HepG2 (cell line): ENCODE measurements at regions not wholly inside any gene's neighbourhood (a gene's known extent, or its start where the extent isn't known, plus 50 kb on each side); places are given as distances from the start of the nearest gene placed in this dataset.

Experiments used
- AKNA ChIP-seq: sonication (generic); formaldehyde crosslinking; IDR thresholded peaks from 2 replicates; pipeline ENCODE4 v1.4.0; 2020; ENCODE audit warnings: missing genetic modification reagents, borderline replicate concordance
- CENPX ChIP-seq: sonication (generic); formaldehyde crosslinking; IDR thresholded peaks from 2 replicates; pipeline ENCODE4 v1.9.0; 2021; ENCODE audit warnings: mild to moderate bottlenecking, missing genetic modification reagents, moderate library complexity
- CHD2 ChIP-seq: IDR thresholded peaks from 2 replicates; pipeline ENCODE4 v1.6.1; 2011; ENCODE audit warnings: low read depth, low read length, improper control_type of control experiment
- ELF3 ChIP-seq: IDR thresholded peaks from 2 replicates; pipeline ENCODE4 v1.6.1; 2016; ENCODE audit warnings: missing genetic modification reagents, missing compliant biosample characterization
- EP300 ChIP-seq, 3 experiments: sonication (generic) in 1 of 3; formaldehyde crosslinking in 1 of 3; IDR thresholded peaks; 2 replicates each; pipeline versions ENCODE4 v1.5.1 to v1.6.1; 2011 to 2020; ENCODE audit warnings: low read depth in 2 of 3, low read length in 2 of 3, borderline replicate concordance in 1 of 3, improper control_type of control experiment in 1 of 3, mild to moderate bottlenecking in 1 of 3, missing genetic modification reagents in 1 of 3, moderate library complexity in 1 of 3
- HNRNPL ChIP-seq: fragments of 200-400 bp; formaldehyde crosslinking; IDR thresholded peaks from 2 replicates; pipeline ENCODE4 v1.6.1; 2017; ENCODE audit warnings: mild to moderate bottlenecking, low read depth, low read length
- MEIS2 ChIP-seq: sonication (generic); formaldehyde crosslinking; IDR thresholded peaks from 2 replicates; pipeline ENCODE4 v1.9.0; 2021; ENCODE audit warnings: mild to moderate bottlenecking, missing genetic modification reagents
- MTA1 ChIP-seq: sonication (generic); formaldehyde crosslinking; IDR thresholded peaks from 2 replicates; pipeline ENCODE4 v1.4.0; 2020; ENCODE audit warnings: missing genetic modification reagents, mild to moderate bottlenecking, borderline replicate concordance
- NCOA1 ChIP-seq: sonication (generic); formaldehyde crosslinking; IDR thresholded peaks from 2 replicates; pipeline ENCODE4 v1.9.0; 2021; ENCODE audit warnings: missing genetic modification reagents
- NCOA5 ChIP-seq: sonication (generic); formaldehyde crosslinking; IDR thresholded peaks from 2 replicates; pipeline ENCODE4 v1.4.0; 2020; ENCODE audit warnings: missing genetic modification reagents
- RFXAP ChIP-seq: sonication (generic); formaldehyde crosslinking; IDR thresholded peaks from 2 replicates; pipeline ENCODE4 v1.4.0; 2020; ENCODE audit warnings: missing genetic modification reagents, borderline replicate concordance
- ZNF430 ChIP-seq: sonication (generic); formaldehyde crosslinking; IDR thresholded peaks from 2 replicates; pipeline ENCODE4 v1.9.0; 2021; ENCODE audit warnings: mild to moderate bottlenecking, missing genetic modification reagents
- ZNF501 ChIP-seq: sonication (generic); formaldehyde crosslinking; IDR thresholded peaks from 2 replicates; pipeline ENCODE4 v1.5.1; 2020; ENCODE audit warnings: mild to moderate bottlenecking, moderate library complexity, missing genetic modification reagents
- ZNF768 ChIP-seq: sonication (generic); formaldehyde crosslinking; IDR thresholded peaks from 2 replicates; pipeline ENCODE4 v1.4.0; 2020; ENCODE audit warnings: missing genetic modification reagents
- ZNF773 ChIP-seq: sonication (generic); formaldehyde crosslinking; IDR thresholded peaks from 2 replicates; pipeline ENCODE4 v1.4.0; 2020; ENCODE audit warnings: missing genetic modification reagents, borderline replicate concordance
- ZNF775 ChIP-seq: sonication (generic); formaldehyde crosslinking; IDR thresholded peaks from 2 replicates; pipeline ENCODE4 v1.4.0; 2020; ENCODE audit warnings: missing genetic modification reagents, mild to moderate bottlenecking, moderate library complexity, borderline replicate concordance
- ZNF83 ChIP-seq: sonication (generic); formaldehyde crosslinking; IDR thresholded peaks from 2 replicates; pipeline ENCODE4 v1.4.0; 2020; ENCODE audit warnings: missing genetic modification reagents, mild to moderate bottlenecking, borderline replicate concordance
- ZZZ3 ChIP-seq: sonication (generic); formaldehyde crosslinking; IDR thresholded peaks from 2 replicates; pipeline ENCODE4 v1.4.0; 2020; ENCODE audit warnings: missing genetic modification reagents, mild to moderate bottlenecking, borderline replicate concordance
- TF ChIP-seq, protein P1 (sequence below): sonication (generic); formaldehyde crosslinking; IDR thresholded peaks from 2 replicates; pipeline ENCODE4 v1.4.0; 2020; ENCODE audit warnings: missing genetic modification reagents
- TF ChIP-seq, protein P2 (sequence below): sonication (generic); formaldehyde crosslinking; IDR thresholded peaks from 2 replicates; pipeline ENCODE4 v1.5.0; 2020; ENCODE audit warnings: missing genetic modification reagents, mild to moderate bottlenecking, borderline replicate concordance
- TF ChIP-seq, protein P3 (sequence below): sonication (generic); formaldehyde crosslinking; IDR thresholded peaks from 2 replicates; pipeline ENCODE4 v1.4.0; 2020; ENCODE audit warnings: missing genetic modification reagents, low read depth, mild to moderate bottlenecking, borderline replicate concordance
- TF ChIP-seq, protein P4 (sequence below): IDR thresholded peaks from 2 replicates; pipeline ENCODE4 v1.6.1; 2016; ENCODE audit warnings: control low read depth

GRCh38 chr2:41894563-41895333 is 153.1 kb upstream of the PKDCC start (continued):
- TF ChIP-seq, protein P1, sequence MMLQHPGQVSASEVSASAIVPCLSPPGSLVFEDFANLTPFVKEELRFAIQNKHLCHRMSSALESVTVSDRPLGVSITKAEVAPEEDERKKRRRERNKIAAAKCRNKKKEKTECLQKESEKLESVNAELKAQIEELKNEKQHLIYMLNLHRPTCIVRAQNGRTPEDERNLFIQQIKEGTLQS (CRISPR knock-in tag) = no peak
- TF ChIP-seq ZZZ3 (CRISPR knock-in tag) (no peak), ZNF501 (no peak; the same call in 1 of the 2 replicates), ELF3 (no peak), ZNF773 (CRISPR knock-in tag) (no peak), AKNA (CRISPR knock-in tag) (no peak), ZNF430 (CRISPR knock-in tag) (no peak), ZNF83 (CRISPR knock-in tag) (no peak), NCOA5 (CRISPR knock-in tag) (no peak), ZNF768 (no peak), MEIS2 (CRISPR knock-in tag) (peak; percentile 72; the same call in 1 of the 2 replicates), CHD2 (no peak), CENPX (CRISPR knock-in tag) (no peak), MTA1 (no peak), ZNF775 (no peak), NCOA1 (CRISPR knock-in tag) (no peak), HNRNPL (no peak), RFXAP (CRISPR knock-in tag) (no peak), EP300 (IDR thresholded peaks at IDR 0.05; ENCODE audit: low read depth in 2 of 2, low read length in 2 of 2) (peak; percentile 64 to 84), EP300 (CRISPR knock-in tag; IDR thresholded peaks at IDR 0.05; ENCODE audit: borderline replicate concordance) (no peak)
- TF ChIP-seq, protein P2, sequence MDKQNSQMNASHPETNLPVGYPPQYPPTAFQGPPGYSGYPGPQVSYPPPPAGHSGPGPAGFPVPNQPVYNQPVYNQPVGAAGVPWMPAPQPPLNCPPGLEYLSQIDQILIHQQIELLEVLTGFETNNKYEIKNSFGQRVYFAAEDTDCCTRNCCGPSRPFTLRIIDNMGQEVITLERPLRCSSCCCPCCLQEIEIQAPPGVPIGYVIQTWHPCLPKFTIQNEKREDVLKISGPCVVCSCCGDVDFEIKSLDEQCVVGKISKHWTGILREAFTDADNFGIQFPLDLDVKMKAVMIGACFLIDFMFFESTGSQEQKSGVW (CRISPR knock-in tag) = no peak
- TF ChIP-seq, protein P3, sequence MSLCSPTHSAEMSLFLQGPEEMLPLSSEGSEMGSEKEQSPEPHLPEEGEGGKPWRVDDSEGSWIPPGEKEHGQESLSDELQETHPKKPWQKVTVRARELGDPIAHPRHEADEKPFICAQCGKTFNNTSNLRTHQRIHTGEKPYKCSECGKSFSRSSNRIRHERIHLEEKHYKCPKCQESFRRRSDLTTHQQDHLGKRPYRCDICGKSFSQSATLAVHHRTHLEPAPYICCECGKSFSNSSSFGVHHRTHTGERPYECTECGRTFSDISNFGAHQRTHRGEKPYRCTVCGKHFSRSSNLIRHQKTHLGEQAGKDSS (CRISPR knock-in tag) = no peak
- TF ChIP-seq, protein P4, sequence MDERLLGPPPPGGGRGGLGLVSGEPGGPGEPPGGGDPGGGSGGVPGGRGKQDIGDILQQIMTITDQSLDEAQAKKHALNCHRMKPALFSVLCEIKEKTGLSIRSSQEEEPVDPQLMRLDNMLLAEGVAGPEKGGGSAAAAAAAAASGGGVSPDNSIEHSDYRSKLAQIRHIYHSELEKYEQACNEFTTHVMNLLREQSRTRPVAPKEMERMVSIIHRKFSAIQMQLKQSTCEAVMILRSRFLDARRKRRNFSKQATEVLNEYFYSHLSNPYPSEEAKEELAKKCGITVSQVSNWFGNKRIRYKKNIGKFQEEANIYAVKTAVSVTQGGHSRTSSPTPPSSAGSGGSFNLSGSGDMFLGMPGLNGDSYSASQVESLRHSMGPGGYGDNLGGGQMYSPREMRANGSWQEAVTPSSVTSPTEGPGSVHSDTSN (CRISPR knock-in tag) = no peak
